AG09319 (cell line): ENCODE measurements at regions not wholly inside any gene's neighbourhood (a gene's known extent, or its start where the extent isn't known, plus 50 kb on each side); places are given as distances from the start of the nearest gene placed in this dataset.

Experiments used
- DNase-seq: peaks from one replicate; pipeline ENCODE4 v3.0.0-alpha.2; 2010; ENCODE audit warnings: low read depth; ENCODE audit errors: extremely low read depth
- TF ChIP-seq, protein P1 (sequence below): IDR thresholded peaks from 2 replicates; pipeline ENCODE4 v1.5.1; 2011; ENCODE audit warnings: low read depth, mild to moderate bottlenecking, inconsistent platforms, low read length, moderate library complexity

DNA sequence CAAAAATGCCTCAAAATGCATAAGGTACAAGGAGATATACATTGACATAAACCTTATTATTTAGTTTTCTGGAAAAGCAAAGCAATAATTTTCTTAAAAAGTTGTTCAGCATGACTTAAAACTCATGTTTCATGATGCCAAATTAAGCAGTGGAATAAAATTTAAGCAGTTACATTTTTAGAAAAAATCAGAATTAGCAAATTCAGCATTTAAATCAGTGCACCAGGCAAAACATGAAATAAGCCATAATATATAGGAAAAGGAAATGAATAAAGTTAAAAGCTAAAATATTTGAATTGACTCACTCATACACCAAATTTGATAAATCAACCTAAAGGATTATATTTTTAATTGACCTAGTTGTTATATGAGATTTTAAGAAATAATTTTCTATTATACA, 795.1 kb upstream of the CDH6 start:
- TF ChIP-seq, protein P1, sequence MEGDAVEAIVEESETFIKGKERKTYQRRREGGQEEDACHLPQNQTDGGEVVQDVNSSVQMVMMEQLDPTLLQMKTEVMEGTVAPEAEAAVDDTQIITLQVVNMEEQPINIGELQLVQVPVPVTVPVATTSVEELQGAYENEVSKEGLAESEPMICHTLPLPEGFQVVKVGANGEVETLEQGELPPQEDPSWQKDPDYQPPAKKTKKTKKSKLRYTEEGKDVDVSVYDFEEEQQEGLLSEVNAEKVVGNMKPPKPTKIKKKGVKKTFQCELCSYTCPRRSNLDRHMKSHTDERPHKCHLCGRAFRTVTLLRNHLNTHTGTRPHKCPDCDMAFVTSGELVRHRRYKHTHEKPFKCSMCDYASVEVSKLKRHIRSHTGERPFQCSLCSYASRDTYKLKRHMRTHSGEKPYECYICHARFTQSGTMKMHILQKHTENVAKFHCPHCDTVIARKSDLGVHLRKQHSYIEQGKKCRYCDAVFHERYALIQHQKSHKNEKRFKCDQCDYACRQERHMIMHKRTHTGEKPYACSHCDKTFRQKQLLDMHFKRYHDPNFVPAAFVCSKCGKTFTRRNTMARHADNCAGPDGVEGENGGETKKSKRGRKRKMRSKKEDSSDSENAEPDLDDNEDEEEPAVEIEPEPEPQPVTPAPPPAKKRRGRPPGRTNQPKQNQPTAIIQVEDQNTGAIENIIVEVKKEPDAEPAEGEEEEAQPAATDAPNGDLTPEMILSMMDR, result no peak
- DNase-seq, result no peak

DNA sequence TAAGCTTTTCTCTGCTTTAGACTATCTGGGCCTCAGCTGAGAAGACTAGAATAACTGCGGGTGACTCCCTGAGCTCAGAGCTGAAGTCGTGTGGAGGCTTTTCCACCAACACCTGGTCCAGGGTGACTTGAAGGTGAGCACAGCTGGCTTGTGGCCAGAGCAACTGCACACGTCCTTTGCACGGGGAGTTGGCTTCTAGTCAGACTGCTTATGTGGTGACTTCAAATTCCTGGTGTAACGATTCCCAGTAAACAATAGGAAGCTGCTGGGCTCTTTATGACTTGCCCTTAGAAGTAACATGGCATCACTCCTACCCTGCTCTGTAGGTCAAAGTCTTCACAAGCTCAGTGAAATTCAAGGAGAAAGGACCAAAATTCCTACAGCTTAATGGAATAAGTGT, 800.6 kb upstream of the CDH6 start:
- no peak for DNase-seq
- TF ChIP-seq, protein P1, result no peak

DNA sequence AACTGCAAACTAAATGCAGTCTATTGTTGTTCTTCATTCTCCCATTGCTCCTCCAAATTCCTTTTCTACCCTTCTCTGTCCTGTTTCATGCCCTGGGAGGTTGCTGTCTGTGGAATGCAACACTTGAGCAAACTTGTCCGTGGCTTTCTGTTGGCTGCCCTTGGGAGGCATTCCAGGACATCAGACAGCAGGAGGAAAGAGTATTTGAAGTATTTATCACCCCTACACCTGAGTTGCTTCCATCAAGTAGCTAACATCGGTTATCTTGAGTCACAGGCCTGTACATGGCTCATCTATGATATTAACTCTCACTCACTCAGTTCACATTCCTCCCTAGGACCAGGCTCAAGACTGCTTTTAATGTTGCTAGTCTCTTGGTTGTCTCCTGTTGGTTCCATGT, 803.4 kb upstream of the CDH6 start:
- no peak for DNase-seq
- TF ChIP-seq, protein P1, result no peak

DNA sequence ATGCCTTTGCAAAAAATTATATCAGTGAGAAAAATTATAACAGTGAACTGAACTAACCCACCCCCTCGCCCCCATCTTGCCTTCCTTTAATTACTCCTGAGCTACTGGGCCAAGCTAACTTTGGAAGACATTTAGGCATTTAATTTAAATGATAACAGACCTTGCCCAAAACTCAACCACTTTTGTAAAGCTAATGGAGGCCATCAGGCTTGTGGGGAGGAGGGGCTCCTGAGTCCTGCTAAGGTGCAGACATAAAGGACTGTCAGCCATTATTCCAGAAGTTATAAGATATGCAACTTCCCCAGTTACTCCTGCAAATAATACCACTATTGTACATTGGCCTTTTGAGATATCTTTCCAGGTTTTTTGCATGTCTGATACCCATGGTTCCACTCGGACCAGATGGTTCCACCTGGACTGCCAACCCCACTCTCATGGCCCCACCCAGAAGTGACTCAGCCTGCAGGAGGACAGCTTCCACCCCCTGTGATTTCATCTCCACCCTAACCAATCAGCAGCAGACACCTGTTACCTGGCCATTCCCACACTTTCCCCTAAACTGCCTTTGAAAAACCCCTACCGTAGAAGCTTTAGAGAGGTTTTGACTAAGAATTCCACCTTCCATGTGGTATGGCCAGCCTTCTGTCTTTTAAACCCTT, 805.4 kb upstream of the CDH6 start:
- DNase-seq, result no peak

DNA sequence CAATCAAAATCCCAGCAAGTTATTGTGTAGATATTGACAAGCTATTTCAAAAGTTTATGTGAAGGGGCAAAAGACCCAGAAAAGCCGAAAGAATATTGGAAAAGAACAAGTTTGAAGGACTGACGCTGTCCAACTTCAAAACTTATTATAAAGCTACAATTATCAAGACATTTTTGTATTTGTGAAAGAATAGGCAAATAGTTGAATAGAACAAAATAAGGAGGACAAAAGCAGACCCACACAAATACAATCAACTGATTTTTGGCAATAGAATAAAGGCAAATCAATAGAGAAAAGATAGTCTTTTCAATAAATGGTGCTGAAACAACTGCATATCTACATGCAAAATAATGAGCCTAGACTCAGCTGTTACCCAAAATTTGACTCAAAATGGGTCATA, 807.7 kb upstream of the CDH6 start:
- DNase-seq, result no peak
- TF ChIP-seq, protein P1, result no peak

More for the DNA sequence above, 805.4 kb upstream of the CDH6 start:
- TF ChIP-seq, protein P1, result no peak

DNA sequence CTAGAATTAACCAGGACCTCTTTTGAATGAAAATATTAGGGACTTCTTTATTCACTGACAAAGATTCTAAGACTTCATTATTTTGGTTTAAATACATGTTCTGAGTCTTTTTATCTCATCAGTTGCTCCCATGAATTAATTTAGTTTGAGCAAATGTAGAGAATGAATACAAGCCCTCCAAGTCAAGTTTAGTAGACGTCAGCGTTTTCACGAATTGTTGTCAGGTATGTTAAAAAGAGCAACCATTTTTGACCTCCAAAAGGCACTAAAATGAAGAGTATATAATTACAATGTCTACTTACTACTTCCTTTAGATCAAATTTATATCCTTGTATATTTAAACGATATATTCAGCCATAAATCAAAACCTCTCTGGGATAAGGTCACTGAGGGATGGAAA, 809.3 kb upstream of the CDH6 start:
- no peak for DNase-seq
- TF ChIP-seq, protein P1, result no peak

DNA sequence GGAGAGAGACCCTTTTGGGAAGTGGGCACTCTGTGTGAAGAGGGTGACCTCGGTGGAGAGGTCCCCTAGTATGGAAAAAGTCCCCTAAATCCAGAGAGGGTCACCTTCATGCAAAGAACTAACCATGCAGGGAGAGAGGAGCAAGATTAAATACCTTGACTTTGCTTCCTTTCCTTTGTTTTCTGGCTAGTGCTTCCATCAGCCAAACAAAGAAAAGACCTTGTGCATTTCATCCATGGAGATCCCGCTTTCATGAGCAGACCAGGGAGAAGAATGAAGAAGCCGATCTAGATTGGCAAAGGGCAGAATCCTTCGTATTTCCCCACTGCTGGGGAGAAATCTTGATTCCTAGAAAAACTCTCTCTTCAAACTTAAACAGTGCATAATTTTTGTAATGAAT, 813.3 kb upstream of the CDH6 start:
- TF ChIP-seq, protein P1, result no peak
- no peak for DNase-seq
